GM19452 (cell line): ENCODE measurements at regions not wholly inside any gene's neighbourhood (a gene's known extent, or its start where the extent isn't known, plus 50 kb on each side); places are given as distances from the start of the nearest gene placed in this dataset.
"Not testable (repeated sequence)": the region's sequence is repeated elsewhere in the genome, so short reads cannot be mapped to it uniquely, and the experiment has no call there.

Experiments used
- ATAC-seq: cut with Tn5 transposase; IDR thresholded peaks from one replicate; pipeline ENCODE4 v1.9.1; 2021; ENCODE audit not compliant: unreplicated experiment

GRCh38 chr10:36500266-36500665, 625.1 kb upstream of the ANKRD30A start:
- ATAC-seq = no peak

DNA sequence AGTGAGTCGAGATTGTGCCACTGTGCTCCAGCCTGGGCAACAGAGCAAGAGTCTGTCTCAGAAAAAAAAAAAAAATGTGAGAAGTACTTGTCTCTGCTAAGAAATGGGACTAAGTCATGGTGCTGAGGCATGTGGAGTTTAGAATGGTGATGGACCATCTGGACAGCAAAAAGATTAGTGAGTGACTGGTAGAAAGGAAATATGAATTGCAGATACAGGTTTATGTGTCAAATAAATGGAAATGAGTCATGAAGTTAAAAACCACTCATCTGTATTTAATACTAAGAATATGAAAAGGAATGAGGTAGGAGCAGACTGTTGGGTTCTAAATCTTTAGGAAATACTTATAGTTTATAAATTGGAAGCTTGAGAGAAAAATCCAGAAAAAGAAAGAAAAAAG, 625.7 kb upstream of the ANKRD30A start:
- no peak for ATAC-seq

GRCh38 chr10:36496758-36497157, 628.6 kb upstream of the ANKRD30A start:
- ATAC-seq = no peak

- no peak for ATAC-seq
Observed at GRCh38 chr10:36494371-36494770, 631.0 kb upstream of the ANKRD30A start.

- no peak for ATAC-seq
Observed at GRCh38 chr10:36493516-36493880, 631.9 kb upstream of the ANKRD30A start.

- ATAC-seq = no peak
Observed at GRCh38 chr10:36492590-36493515, 632.5 kb upstream of the ANKRD30A start.

DNA sequence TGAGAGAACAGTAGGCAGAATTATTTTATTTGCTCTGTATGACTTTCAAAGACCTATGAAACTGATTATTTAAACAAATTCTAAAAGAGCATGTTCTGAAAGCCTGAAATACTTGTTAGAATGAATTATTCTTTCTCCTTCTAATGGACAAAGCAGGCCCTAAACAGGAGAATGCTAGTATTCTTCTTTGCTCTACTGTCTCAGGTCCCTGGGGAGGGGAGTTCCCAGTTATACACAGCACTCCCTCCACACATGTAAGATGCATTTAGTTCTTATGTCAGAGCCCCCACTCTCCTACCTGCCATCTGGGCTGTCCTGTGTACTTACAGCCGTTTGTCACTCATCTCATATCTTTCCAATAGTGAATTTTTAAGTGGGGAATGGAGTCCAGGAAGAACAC, 633.5 kb upstream of the ANKRD30A start:
- no peak for ATAC-seq

DNA sequence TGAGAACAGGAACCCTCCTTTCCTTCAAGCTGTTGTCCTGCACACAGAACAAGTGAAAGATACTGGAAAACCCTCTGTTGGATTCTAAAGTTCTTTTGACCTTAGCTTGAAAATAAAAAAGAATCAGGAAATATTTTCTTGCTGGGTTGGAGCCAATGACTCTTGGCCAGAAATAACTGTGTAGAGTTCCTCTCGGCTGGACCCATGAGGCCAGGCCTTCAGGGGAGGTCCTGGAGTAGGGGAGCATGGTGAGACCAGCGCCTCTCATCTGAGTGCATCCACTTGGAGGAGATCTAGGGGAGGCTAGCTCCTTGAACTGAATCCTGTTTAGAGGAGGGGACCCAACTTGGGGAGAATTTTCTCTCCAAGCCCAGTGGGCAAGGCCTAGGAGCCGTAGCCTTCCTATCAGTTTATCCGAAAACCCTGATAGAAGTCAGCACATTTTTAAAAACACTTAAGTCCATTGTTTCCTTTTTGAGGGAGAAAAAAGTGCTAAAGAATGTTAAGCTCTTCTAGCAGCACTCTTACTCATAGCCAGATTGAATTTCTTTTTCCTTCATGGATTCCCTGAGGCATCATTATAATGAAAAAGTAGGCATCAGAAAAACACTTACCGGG, 635.7 kb upstream of the ANKRD30A start:
- no peak for ATAC-seq

DNA sequence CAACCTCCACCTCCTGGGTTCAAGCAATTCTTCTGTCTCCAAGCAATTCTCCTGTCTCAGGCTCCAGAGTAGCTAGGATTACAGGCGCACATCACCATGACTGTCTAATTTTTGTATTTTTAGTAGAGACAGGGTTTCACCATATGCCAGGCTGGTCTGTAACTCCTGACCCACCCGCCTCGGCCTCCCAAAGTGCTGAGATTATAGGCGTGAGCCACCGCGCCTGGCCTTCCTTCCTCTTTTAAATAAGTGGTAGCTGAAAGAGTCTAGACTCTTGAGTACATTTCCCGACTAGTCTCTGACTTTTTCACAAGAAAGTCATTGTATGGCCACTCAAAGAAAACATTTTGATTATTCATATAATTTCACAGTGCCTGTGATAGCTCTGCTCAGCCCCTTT, 636.2 kb upstream of the ANKRD30A start:
- ATAC-seq = no peak

DNA sequence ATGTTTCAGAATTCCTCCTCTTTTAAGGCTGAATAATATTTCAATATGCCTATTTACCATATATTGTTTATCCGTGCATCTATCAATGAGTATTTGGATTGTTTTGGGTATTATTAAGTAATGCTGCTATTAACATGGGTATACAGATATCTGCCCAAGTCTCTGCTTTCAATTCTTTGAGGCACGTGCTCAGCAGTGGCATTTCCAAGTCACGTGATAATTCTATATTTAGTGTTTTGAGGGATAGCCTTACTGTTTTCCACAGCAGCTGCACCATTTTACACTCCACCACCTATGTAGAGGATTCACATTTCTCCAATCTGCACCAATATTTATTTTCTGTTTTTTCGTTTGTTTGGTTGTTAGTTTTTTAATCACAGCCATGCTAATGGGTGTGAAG, 636.8 kb upstream of the ANKRD30A start:
- no peak for ATAC-seq

DNA sequence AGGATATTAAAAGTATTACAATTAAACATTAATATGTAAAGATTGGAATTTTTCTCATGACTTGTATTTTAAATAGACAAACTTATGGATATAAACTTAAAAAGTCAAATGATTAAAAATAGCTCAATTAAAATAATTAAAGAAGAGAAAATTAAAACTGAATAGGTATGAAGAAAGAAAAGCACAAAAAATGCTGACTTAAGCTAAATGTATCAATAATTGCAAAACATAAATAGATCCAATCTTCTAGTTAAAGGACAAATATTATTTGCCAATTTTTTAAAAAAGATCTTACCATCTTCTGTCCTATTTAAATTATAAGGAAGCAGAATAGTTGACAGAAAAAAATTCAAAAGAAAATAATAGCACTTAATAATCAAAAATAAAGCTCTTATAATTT, 646.3 kb upstream of the ANKRD30A start:
- no peak for ATAC-seq

- no peak for ATAC-seq
Observed at GRCh38 chr10:36476399-36476798, 649.0 kb upstream of the ANKRD30A start.

- no peak for ATAC-seq
Observed at GRCh38 chr10:36475746-36476145, 649.7 kb upstream of the ANKRD30A start.

GRCh38 chr10:36474456-36474855, 650.9 kb upstream of the ANKRD30A start:
- no peak for ATAC-seq

GRCh38 chr10:36473122-36473521, 652.3 kb upstream of the ANKRD30A start:
- ATAC-seq = no peak

- no peak for ATAC-seq
Observed at GRCh38 chr10:36469585-36469984, 655.8 kb upstream of the ANKRD30A start.

GRCh38 chr10:36468620-36469019, 656.8 kb upstream of the ANKRD30A start:
- ATAC-seq = no peak

DNA sequence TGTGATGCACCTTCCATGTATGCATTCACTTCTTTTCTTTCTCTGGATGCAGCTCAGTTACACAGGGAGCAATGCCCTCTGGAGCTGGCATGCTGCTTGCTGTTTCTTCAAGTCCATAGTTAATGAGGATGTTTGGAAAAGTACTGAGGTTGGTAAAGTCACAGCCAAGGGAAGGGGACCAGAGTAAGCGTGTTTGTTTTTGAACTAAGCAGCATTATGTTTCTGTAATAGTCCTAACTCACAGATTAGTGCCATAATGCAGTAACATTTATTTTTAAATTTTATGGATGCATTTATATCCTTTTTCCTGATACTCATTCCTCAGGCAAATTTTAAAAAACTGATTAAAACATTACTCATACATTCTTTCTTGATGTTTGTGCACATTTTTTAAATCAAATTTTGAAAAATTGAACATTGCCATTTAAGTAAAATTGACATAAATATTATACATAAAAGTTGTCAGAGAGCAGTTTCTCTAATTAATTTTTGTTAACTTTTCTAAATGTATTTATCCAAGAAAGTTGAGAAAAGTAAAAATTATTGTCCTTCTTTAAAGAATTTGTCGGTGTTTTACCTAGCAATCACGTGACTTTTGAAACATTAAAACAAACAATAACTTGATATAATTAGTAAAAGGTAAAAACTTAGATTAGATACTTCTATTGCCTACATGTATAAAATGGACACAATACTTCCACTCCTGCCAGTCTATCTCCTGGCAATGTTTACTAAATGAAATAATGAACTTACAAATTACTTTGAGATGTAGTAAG, 659.6 kb upstream of the ANKRD30A start:
- no peak for ATAC-seq

DNA sequence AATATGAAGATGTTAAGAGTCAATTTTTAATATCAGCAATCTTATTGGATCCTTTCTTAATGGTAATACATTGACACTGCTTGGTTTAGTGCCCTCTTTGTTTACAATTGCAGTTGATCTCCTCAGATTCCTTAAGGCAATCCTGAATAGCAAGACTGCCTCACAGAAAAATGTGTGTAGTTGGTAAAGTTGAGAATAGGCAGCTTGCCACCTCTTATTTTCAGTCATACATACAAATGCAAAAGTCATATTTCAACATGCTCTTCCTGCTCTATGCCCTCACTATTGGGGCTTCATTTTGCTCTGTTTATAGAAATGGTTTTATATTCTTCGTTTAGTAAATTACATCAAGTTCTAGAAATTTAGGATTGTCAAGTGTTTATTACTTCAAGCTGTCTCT, 661.1 kb upstream of the ANKRD30A start:
- ATAC-seq = no peak

- ATAC-seq = no peak
Observed at GRCh38 chr10:36463390-36463789, 662.0 kb upstream of the ANKRD30A start.

DNA sequence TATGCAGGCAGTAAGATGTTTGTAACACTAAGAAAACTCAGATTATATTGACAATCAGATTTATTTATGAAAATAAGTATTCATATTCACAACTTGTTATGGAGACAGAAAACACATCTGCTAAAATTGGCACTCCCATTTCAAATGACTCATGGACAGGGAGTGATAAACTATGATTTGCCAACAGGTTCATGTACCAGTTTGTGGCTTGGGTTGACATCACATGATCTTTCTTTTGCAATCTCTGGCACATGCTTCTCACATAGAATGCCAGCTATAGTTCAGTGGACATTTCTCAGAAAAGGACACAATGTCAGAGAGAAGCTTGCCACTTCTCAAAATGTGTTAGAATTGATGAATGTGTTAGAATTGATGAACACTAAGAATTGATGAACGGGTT, 663.2 kb upstream of the ANKRD30A start:
- no peak for ATAC-seq

GRCh38 chr10:36458437-36458836, 667.0 kb upstream of the ANKRD30A start:
- ATAC-seq = not testable (repeated sequence)
